ENCODE measurements at regions not wholly inside any gene's neighbourhood (a gene's known extent, or its start where the extent isn't known, plus 50 kb on each side); places are given as distances from the start of the nearest gene placed in this dataset.

- Histone ChIP-seq H3K9me3 (ENCODE audit: control insufficient read depth in 3 of 3, low read length in 3 of 3) (no peaks in the 10 kb centered on the region), H3K36me3 (ENCODE audit: control insufficient read depth in 3 of 3, insufficient read depth in 3 of 3, low read length in 3 of 3) (no peaks in the 10 kb centered on the region), H3K27me3 (ENCODE audit: control insufficient read depth in 3 of 3, insufficient read depth in 3 of 3, low read length in 3 of 3) (no peaks in the 10 kb centered on the region), H3K27ac (ENCODE audit: low read depth, low read length) (no peak overlapping the region), H3K4me3 (ENCODE audit: low read length in 3 of 3) (no peak overlapping the region), H3K4me1 (ENCODE audit: control insufficient read depth in 3 of 3, insufficient read depth in 3 of 3, low read length in 3 of 3) (no peaks in the 10 kb centered on the region), H3K9ac (ENCODE audit: low read depth in 1 of 3, low read length in 3 of 3) (no peak overlapping the region)
These were observed 142.2 kb upstream of the CDH6 start for GRCh38 chr5:31051316-31051715.

GRCh38 chr5:31049936-31050704, 143.4 kb upstream of the CDH6 start:
- Histone ChIP-seq H3K27me3 (ENCODE audit: control insufficient read depth in 3 of 3, insufficient read depth in 3 of 3, low read length in 3 of 3) (no peaks in the 10 kb centered on the region), H3K4me3 (ENCODE audit: low read length in 3 of 3) (no peak overlapping the region), H3K9me3 (ENCODE audit: control insufficient read depth in 3 of 3, low read length in 3 of 3) (no peaks in the 10 kb centered on the region), H3K27ac (ENCODE audit: low read depth, low read length) (no peak overlapping the region), H3K36me3 (ENCODE audit: control insufficient read depth in 3 of 3, insufficient read depth in 3 of 3, low read length in 3 of 3) (no peaks in the 10 kb centered on the region), H3K4me1 (ENCODE audit: control insufficient read depth in 3 of 3, insufficient read depth in 3 of 3, low read length in 3 of 3) (no peaks in the 10 kb centered on the region), H3K9ac (ENCODE audit: low read depth in 1 of 3, low read length in 3 of 3) (no peak overlapping the region)

- no peak overlapping the region for H3K27ac ChIP-seq (ENCODE audit: low read depth, low read length)
These were observed 144.0 kb upstream of the CDH6 start for GRCh38 chr5:31049461-31049860.

GRCh38 chr5:31048282-31049270, 144.9 kb upstream of the CDH6 start:
- Histone ChIP-seq H3K27me3 (ENCODE audit: control insufficient read depth in 3 of 3, insufficient read depth in 3 of 3, low read length in 3 of 3) (no peaks in the 10 kb centered on the region), H3K36me3 (ENCODE audit: control insufficient read depth in 3 of 3, insufficient read depth in 3 of 3, low read length in 3 of 3) (no peaks in the 10 kb centered on the region)

More at GRCh38 chr5:31049461-31049860, 144.0 kb upstream of the CDH6 start:
- no peaks in the 10 kb centered on the region for H3K27me3 ChIP-seq (ENCODE audit: control insufficient read depth in 3 of 3, insufficient read depth in 3 of 3, low read length in 3 of 3)
- no peak overlapping the region for H3K4me3 ChIP-seq (ENCODE audit: low read length in 3 of 3)
- H3K4me1 ChIP-seq (ENCODE audit: control insufficient read depth in 3 of 3, insufficient read depth in 3 of 3, low read length in 3 of 3), result no peaks in the 10 kb centered on the region
- no peaks in the 10 kb centered on the region for H3K36me3 ChIP-seq (ENCODE audit: control insufficient read depth in 3 of 3, insufficient read depth in 3 of 3, low read length in 3 of 3)
- no peaks in the 10 kb centered on the region for H3K9me3 ChIP-seq (ENCODE audit: control insufficient read depth in 3 of 3, low read length in 3 of 3)
- H3K9ac ChIP-seq (ENCODE audit: low read depth in 1 of 3, low read length in 3 of 3), result no peak overlapping the region

GRCh38 chr5:31047621-31048020, 145.9 kb upstream of the CDH6 start:
- no peak overlapping the region for H3K9ac ChIP-seq (ENCODE audit: low read depth in 1 of 3, low read length in 3 of 3)
- no peaks in the 10 kb centered on the region for H3K9me3 ChIP-seq (ENCODE audit: control insufficient read depth in 3 of 3, low read length in 3 of 3)
- no peaks in the 10 kb centered on the region for H3K4me1 ChIP-seq (ENCODE audit: control insufficient read depth in 3 of 3, insufficient read depth in 3 of 3, low read length in 3 of 3)
- no peak overlapping the region for H3K4me3 ChIP-seq (ENCODE audit: low read length in 3 of 3)
- H3K27ac ChIP-seq (ENCODE audit: low read depth, low read length), result no peak overlapping the region
- H3K36me3 ChIP-seq (ENCODE audit: control insufficient read depth in 3 of 3, insufficient read depth in 3 of 3, low read length in 3 of 3), result no peaks in the 10 kb centered on the region
- H3K27me3 ChIP-seq (ENCODE audit: control insufficient read depth in 3 of 3, insufficient read depth in 3 of 3, low read length in 3 of 3), result no peaks in the 10 kb centered on the region

More at GRCh38 chr5:31048282-31049270, 144.9 kb upstream of the CDH6 start:
- Histone ChIP-seq H3K9ac (ENCODE audit: low read depth in 1 of 3, low read length in 3 of 3) (no peak overlapping the region), H3K4me3 (ENCODE audit: low read length in 3 of 3) (no peak overlapping the region), H3K9me3 (ENCODE audit: control insufficient read depth in 3 of 3, low read length in 3 of 3) (no peaks in the 10 kb centered on the region), H3K27ac (ENCODE audit: low read depth, low read length) (no peak overlapping the region), H3K4me1 (ENCODE audit: control insufficient read depth in 3 of 3, insufficient read depth in 3 of 3, low read length in 3 of 3) (no peaks in the 10 kb centered on the region)

GRCh38 chr5:31047007-31047406, 146.5 kb upstream of the CDH6 start:
- no peaks in the 10 kb centered on the region for H3K27me3 ChIP-seq (ENCODE audit: control insufficient read depth in 3 of 3, insufficient read depth in 3 of 3, low read length in 3 of 3)
- H3K27ac ChIP-seq (ENCODE audit: low read depth, low read length), result no peak overlapping the region
- no peak overlapping the region for H3K9ac ChIP-seq (ENCODE audit: low read depth in 1 of 3, low read length in 3 of 3)
- H3K9me3 ChIP-seq (ENCODE audit: control insufficient read depth in 3 of 3, low read length in 3 of 3), result no peaks in the 10 kb centered on the region
- no peak overlapping the region for H3K4me3 ChIP-seq (ENCODE audit: low read length in 3 of 3)
- H3K4me1 ChIP-seq (ENCODE audit: control insufficient read depth in 3 of 3, insufficient read depth in 3 of 3, low read length in 3 of 3), result no peaks in the 10 kb centered on the region
- H3K36me3 ChIP-seq (ENCODE audit: control insufficient read depth in 3 of 3, insufficient read depth in 3 of 3, low read length in 3 of 3), result no peaks in the 10 kb centered on the region

- H3K4me3 ChIP-seq (ENCODE audit: low read length in 3 of 3), result no peak overlapping the region
- H3K27ac ChIP-seq (ENCODE audit: low read depth, low read length), result no peak overlapping the region
- H3K27me3 ChIP-seq (ENCODE audit: control insufficient read depth in 3 of 3, insufficient read depth in 3 of 3, low read length in 3 of 3), result no peaks in the 10 kb centered on the region
- H3K4me1 ChIP-seq (ENCODE audit: control insufficient read depth in 3 of 3, insufficient read depth in 3 of 3, low read length in 3 of 3), result no peaks in the 10 kb centered on the region
- H3K9ac ChIP-seq (ENCODE audit: low read depth in 1 of 3, low read length in 3 of 3), result no peak overlapping the region
- H3K9me3 ChIP-seq (ENCODE audit: control insufficient read depth in 3 of 3, low read length in 3 of 3), result no peaks in the 10 kb centered on the region
- no peaks in the 10 kb centered on the region for H3K36me3 ChIP-seq (ENCODE audit: control insufficient read depth in 3 of 3, insufficient read depth in 3 of 3, low read length in 3 of 3)
These were observed 157.1 kb upstream of the CDH6 start for GRCh38 chr5:31036411-31036810.

GRCh38 chr5:31033295-31033694, 160.2 kb upstream of the CDH6 start:
- no peak overlapping the region for H3K4me3 ChIP-seq (ENCODE audit: low read length in 3 of 3)
- H3K36me3 ChIP-seq (ENCODE audit: control insufficient read depth in 3 of 3, insufficient read depth in 3 of 3, low read length in 3 of 3), result no peaks in the 10 kb centered on the region
- H3K9ac ChIP-seq (ENCODE audit: low read depth in 1 of 3, low read length in 3 of 3), result no peak overlapping the region
- no peaks in the 10 kb centered on the region for H3K9me3 ChIP-seq (ENCODE audit: control insufficient read depth in 3 of 3, low read length in 3 of 3)
- no peaks in the 10 kb centered on the region for H3K4me1 ChIP-seq (ENCODE audit: control insufficient read depth in 3 of 3, insufficient read depth in 3 of 3, low read length in 3 of 3)
- H3K27ac ChIP-seq (ENCODE audit: low read depth, low read length), result no peak overlapping the region
- H3K27me3 ChIP-seq (ENCODE audit: control insufficient read depth in 3 of 3, insufficient read depth in 3 of 3, low read length in 3 of 3), result no peaks in the 10 kb centered on the region

GRCh38 chr5:31029925-31030324, 163.6 kb upstream of the CDH6 start:
- H3K9me3 ChIP-seq (ENCODE audit: control insufficient read depth in 3 of 3, low read length in 3 of 3), result no peaks in the 10 kb centered on the region
- no peaks in the 10 kb centered on the region for H3K4me1 ChIP-seq (ENCODE audit: control insufficient read depth in 3 of 3, insufficient read depth in 3 of 3, low read length in 3 of 3)

GRCh38 chr5:31027721-31028120, 165.8 kb upstream of the CDH6 start:
- Histone ChIP-seq H3K27ac (ENCODE audit: low read depth, low read length) (no peak overlapping the region), H3K4me1 (ENCODE audit: control insufficient read depth in 3 of 3, insufficient read depth in 3 of 3, low read length in 3 of 3) (no peaks in the 10 kb centered on the region), H3K27me3 (ENCODE audit: control insufficient read depth in 3 of 3, insufficient read depth in 3 of 3, low read length in 3 of 3) (no peaks in the 10 kb centered on the region), H3K36me3 (ENCODE audit: control insufficient read depth in 3 of 3, insufficient read depth in 3 of 3, low read length in 3 of 3) (no peaks in the 10 kb centered on the region), H3K9ac (ENCODE audit: low read depth in 1 of 3, low read length in 3 of 3) (no peak overlapping the region), H3K4me3 (ENCODE audit: low read length in 3 of 3) (no peak overlapping the region), H3K9me3 (ENCODE audit: control insufficient read depth in 3 of 3, low read length in 3 of 3) (no peaks in the 10 kb centered on the region)

More at GRCh38 chr5:31029925-31030324, 163.6 kb upstream of the CDH6 start:
- Histone ChIP-seq H3K36me3 (ENCODE audit: control insufficient read depth in 3 of 3, insufficient read depth in 3 of 3, low read length in 3 of 3) (no peaks in the 10 kb centered on the region), H3K27me3 (ENCODE audit: control insufficient read depth in 3 of 3, insufficient read depth in 3 of 3, low read length in 3 of 3) (no peaks in the 10 kb centered on the region), H3K9ac (ENCODE audit: low read depth in 1 of 3, low read length in 3 of 3) (no peak overlapping the region), H3K27ac (ENCODE audit: low read depth, low read length) (no peak overlapping the region), H3K4me3 (ENCODE audit: low read length in 3 of 3) (no peak overlapping the region)

Data from skeletal muscle tissue (tissue), 3 donors.